Neural crest cell (in vitro differentiated cells): ENCODE measurements at regions not wholly inside any gene's neighbourhood (a gene's known extent, or its start where the extent isn't known, plus 50 kb on each side); places are given as distances from the start of the nearest gene placed in this dataset.

Experiments used
- DNase-seq: peaks from one replicate; pipeline ENCODE4 v3.0.0; 2021; ENCODE audit warnings: low read depth, mixed read lengths, low spot score
- H3K27ac Mint-ChIP-seq: one replicate; pipeline ENCODE4 v1.8.0; 2021; ENCODE audit warnings: mild to moderate bottlenecking, mixed read lengths; ENCODE audit not compliant: unreplicated experiment
- H3K27me3 Mint-ChIP-seq: 2 replicates; pipeline ENCODE4 v1.8.0; 2021; ENCODE audit warnings: low read depth, mild to moderate bottlenecking, mixed read lengths
- H3K36me3 Mint-ChIP-seq: 2 replicates; pipeline ENCODE4 v1.8.0; 2021; ENCODE audit warnings: low read depth, mild to moderate bottlenecking, mixed read lengths
- H3K4me1 Mint-ChIP-seq: 2 replicates; pipeline ENCODE4 v1.8.0; 2021; ENCODE audit warnings: mixed read lengths
- H3K4me3 Mint-ChIP-seq: one replicate; pipeline ENCODE4 v1.8.0; 2021; ENCODE audit warnings: mild to moderate bottlenecking, mixed read lengths
- H3K9me3 Mint-ChIP-seq: 2 replicates; pipeline ENCODE4 v1.8.0; 2021; ENCODE audit warnings: mixed read lengths
- TF ChIP-seq, protein P1 (sequence below): fragments of 200-600 bp; sonication (generic); conservative IDR thresholded peaks from 2 replicates; pipeline ENCODE4 v1.5.0; 2021; ENCODE audit warnings: antibody characterized with exemption, mild to moderate bottlenecking

- no peak for DNase-seq
- Mint-ChIP-seq H3K9me3 (no peaks in the 10 kb centered on the region), H3K4me3 (no peak overlapping the region), H3K27ac (no peak overlapping the region), H3K27me3 (no peaks in the 10 kb centered on the region), H3K4me1 (no peaks in the 10 kb centered on the region), H3K36me3 (no peaks in the 10 kb centered on the region)
- TF ChIP-seq, protein P1, sequence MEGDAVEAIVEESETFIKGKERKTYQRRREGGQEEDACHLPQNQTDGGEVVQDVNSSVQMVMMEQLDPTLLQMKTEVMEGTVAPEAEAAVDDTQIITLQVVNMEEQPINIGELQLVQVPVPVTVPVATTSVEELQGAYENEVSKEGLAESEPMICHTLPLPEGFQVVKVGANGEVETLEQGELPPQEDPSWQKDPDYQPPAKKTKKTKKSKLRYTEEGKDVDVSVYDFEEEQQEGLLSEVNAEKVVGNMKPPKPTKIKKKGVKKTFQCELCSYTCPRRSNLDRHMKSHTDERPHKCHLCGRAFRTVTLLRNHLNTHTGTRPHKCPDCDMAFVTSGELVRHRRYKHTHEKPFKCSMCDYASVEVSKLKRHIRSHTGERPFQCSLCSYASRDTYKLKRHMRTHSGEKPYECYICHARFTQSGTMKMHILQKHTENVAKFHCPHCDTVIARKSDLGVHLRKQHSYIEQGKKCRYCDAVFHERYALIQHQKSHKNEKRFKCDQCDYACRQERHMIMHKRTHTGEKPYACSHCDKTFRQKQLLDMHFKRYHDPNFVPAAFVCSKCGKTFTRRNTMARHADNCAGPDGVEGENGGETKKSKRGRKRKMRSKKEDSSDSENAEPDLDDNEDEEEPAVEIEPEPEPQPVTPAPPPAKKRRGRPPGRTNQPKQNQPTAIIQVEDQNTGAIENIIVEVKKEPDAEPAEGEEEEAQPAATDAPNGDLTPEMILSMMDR, result no peak
Observed at GRCh38 chr5:19388391-19388790, 599.6 kb downstream of the CDH18 start.

DNA sequence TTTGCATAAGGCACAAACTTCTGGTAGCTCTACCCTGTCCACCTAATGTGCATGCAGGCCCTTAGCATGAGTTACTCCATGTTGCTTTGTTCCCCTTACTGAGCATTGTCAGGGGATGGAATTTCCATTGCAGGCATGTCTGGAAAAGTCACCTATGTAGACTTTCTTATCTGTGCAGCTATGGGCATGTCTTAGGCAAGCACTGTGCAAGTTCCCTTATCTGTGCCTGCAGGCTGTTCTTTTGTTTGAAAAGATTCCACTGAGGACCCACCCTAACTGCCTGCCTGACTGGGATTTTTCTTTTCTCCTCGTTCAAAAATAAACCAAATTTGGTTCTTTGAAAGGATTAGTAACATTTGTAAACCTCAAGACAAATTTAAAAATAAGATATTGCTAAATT, 587.0 kb downstream of the CDH18 start:
- Mint-ChIP-seq H3K4me1 (no peaks in the 10 kb centered on the region), H3K27me3 (no peaks in the 10 kb centered on the region)
- TF ChIP-seq, protein P1, result no peak

GRCh38 chr5:19406576-19407365, 581.2 kb downstream of the CDH18 start:
- Mint-ChIP-seq H3K9me3 (no peaks in the 10 kb centered on the region), H3K36me3 (no peaks in the 10 kb centered on the region), H3K4me1 (no peaks in the 10 kb centered on the region), H3K27me3 (no peaks in the 10 kb centered on the region), H3K27ac (no peak overlapping the region), H3K4me3 (no peak overlapping the region)
- DNase-seq, result no peak
- TF ChIP-seq, protein P1, result no peak

More for the DNA sequence above, 587.0 kb downstream of the CDH18 start:
- DNase-seq, result no peak
- Mint-ChIP-seq H3K36me3 (no peaks in the 10 kb centered on the region), H3K27ac (no peak overlapping the region), H3K9me3 (no peaks in the 10 kb centered on the region), H3K4me3 (no peak overlapping the region)

- no peaks in the 10 kb centered on the region for H3K4me1 Mint-ChIP-seq
- TF ChIP-seq, protein P1, result no peak
- no peak for DNase-seq
- H3K27me3 Mint-ChIP-seq, result no peaks in the 10 kb centered on the region
- no peaks in the 10 kb centered on the region for H3K9me3 Mint-ChIP-seq
- H3K27ac Mint-ChIP-seq, result no peak overlapping the region
- H3K36me3 Mint-ChIP-seq, result no peaks in the 10 kb centered on the region
- H3K4me3 Mint-ChIP-seq, result no peak overlapping the region
Observed at GRCh38 chr5:19408149-19408548, 579.9 kb downstream of the CDH18 start.

DNA sequence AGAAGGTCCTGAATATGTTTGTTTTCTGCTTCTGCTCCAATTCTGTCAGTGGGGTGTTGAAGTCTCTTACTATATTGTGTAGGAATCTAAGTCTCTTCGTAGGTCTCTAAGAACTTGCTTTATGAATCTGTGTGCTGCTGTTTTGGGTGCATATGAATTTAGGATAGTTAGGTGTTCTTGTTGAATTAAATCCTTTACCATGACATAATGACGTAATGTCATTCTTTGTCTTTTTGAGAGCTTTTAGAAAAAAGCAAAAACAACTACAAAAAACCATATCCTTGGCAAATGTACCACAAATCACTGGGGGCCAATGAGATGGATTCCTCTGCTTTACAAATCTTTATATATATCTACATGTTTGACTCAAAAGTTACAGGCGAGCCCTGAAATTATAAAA, 576.1 kb downstream of the CDH18 start:
- no peak for DNase-seq
- H3K36me3 Mint-ChIP-seq, result no peaks in the 10 kb centered on the region
- no peaks in the 10 kb centered on the region for H3K9me3 Mint-ChIP-seq
- no peaks in the 10 kb centered on the region for H3K4me1 Mint-ChIP-seq
- TF ChIP-seq, protein P1, result no peak
- no peaks in the 10 kb centered on the region for H3K27me3 Mint-ChIP-seq
- H3K4me3 Mint-ChIP-seq, result no peak overlapping the region
- no peak overlapping the region for H3K27ac Mint-ChIP-seq
